Vagina (tissue), 2 donors: ENCODE measurements at regions not wholly inside any gene's neighbourhood (a gene's known extent, or its start where the extent isn't known, plus 50 kb on each side); places are given as distances from the start of the nearest gene placed in this dataset.

Source experiments
- POLR2AphosphoS5 ChIP-seq, 2 donors: sonication (generic); formaldehyde crosslinking; IDR thresholded peaks; one replicate each; pipeline ENCODE4 v1.9.0; 2017; ENCODE audit warnings: antibody characterized with exemption in 2 of 2, mild to moderate bottlenecking in 2 of 2, low read depth in 1 of 2; ENCODE audit not compliant: insufficient read depth in 1 of 2
- TF ChIP-seq, protein P1 (sequence below), 3 experiments: fragments of 450-650 bp in 2 of 3; fragments of 200-600 bp in 1 of 3; sonication (generic) in 1 of 3; IDR thresholded peaks; one replicate each; pipeline ENCODE4 v1.5.1; 2017 to 2019; ENCODE audit warnings: antibody characterized with exemption in 3 of 3, mild to moderate bottlenecking in 2 of 3, moderate library complexity in 2 of 3

DNA sequence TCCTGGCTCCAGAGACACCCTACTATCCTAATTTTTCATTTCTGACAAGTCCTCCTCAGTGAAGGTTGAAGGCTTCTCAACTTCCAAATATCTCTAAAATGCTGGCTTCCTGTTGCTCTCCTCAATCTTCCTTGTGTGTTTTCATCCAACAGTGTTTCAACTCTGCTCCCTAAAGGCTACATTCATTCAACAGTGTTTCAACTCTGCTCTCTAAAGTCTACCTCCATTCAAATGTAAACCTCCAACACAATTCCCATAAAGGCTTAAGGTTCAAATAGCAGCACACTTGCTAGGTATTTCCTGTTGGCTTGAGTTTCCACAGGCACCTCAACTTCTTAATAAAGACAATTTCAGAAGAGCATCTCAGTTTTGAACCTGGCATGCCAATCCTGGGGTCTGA, 164.8 kb downstream of the HINT1 start:
- TF ChIP-seq, protein P1, sequence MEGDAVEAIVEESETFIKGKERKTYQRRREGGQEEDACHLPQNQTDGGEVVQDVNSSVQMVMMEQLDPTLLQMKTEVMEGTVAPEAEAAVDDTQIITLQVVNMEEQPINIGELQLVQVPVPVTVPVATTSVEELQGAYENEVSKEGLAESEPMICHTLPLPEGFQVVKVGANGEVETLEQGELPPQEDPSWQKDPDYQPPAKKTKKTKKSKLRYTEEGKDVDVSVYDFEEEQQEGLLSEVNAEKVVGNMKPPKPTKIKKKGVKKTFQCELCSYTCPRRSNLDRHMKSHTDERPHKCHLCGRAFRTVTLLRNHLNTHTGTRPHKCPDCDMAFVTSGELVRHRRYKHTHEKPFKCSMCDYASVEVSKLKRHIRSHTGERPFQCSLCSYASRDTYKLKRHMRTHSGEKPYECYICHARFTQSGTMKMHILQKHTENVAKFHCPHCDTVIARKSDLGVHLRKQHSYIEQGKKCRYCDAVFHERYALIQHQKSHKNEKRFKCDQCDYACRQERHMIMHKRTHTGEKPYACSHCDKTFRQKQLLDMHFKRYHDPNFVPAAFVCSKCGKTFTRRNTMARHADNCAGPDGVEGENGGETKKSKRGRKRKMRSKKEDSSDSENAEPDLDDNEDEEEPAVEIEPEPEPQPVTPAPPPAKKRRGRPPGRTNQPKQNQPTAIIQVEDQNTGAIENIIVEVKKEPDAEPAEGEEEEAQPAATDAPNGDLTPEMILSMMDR (IDR thresholded peaks at IDR 0.05): no peak
- TF ChIP-seq POLR2AphosphoS5 (IDR thresholded peaks at IDR 0.05; ENCODE audit: insufficient read depth in 1 of 2, low read depth in 1 of 2): no peak
